GM18499 (cell line): ENCODE measurements at regions not wholly inside any gene's neighbourhood (a gene's known extent, or its start where the extent isn't known, plus 50 kb on each side); places are given as distances from the start of the nearest gene placed in this dataset.

ENCODE experiments used
- ATAC-seq: cut with Tn5 transposase; IDR thresholded peaks from one replicate; pipeline ENCODE4 v1.9.1; 2021; ENCODE audit warnings: moderate number of reproducible peaks; ENCODE audit not compliant: insufficient read depth, unreplicated experiment

DNA sequence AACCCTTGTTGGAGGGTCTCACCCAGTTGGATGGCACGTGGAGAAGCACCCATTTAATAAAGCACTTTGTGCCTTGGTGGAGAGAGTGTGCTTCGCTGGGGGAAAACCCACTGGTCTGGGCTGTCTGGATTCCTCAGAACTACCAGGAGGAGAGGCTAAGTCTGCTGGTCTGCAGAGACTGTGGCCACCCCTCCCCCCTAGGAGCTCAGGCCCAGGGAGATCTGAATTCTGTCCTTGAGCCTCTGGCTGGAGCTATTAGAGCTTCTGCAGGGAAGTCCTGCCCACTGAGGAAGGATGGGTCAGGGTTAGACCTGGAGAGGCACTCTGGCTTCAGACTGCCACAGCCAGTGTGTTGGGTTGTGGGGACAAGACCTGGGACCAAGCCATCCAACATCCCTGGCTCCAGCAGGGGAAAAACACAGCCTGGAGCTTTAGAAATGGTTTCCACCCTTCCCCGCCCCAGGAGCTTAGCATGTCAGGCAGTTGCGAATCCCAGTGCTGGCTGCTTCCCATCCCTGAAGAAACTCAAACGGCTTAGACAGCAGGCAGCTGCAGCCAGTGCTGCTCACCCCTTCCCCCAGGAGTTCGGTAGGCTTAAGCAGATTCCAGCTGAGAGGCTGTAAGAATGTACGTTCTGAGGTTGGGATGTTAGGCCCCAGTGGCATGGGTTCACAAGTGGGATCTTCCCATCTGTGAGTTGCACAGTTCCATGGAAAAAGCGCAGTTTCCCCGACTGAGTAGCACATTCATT is 288.3 kb downstream of the TGFB2 start:
- no peak for ATAC-seq

DNA sequence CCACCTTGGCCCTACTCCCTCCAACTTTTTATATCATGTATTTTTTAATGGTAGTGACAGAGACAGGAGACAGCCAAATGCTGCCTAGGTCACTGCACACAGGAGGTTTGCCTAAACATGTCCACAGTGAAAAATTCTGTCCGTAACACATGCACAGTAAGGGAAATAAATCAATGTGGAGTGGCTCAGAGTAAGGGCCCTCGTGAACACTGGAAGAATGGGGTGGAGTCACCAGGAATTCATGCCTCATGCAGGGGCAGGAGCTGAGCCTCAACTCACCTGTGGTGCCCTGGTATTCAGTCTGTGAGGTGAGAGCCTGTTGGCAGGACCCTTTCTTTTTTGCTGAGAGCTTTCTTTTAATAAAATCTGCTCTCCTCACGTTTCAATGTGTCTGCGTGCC is 289.1 kb downstream of the TGFB2 start:
- no peak for ATAC-seq

GRCh38 chr1:218636548-218636947 is 291.4 kb downstream of the TGFB2 start:
- no peak for ATAC-seq

- ATAC-seq: no peak
Measured at GRCh38 chr1:218640173-218640572, 295.0 kb downstream of the TGFB2 start.

DNA sequence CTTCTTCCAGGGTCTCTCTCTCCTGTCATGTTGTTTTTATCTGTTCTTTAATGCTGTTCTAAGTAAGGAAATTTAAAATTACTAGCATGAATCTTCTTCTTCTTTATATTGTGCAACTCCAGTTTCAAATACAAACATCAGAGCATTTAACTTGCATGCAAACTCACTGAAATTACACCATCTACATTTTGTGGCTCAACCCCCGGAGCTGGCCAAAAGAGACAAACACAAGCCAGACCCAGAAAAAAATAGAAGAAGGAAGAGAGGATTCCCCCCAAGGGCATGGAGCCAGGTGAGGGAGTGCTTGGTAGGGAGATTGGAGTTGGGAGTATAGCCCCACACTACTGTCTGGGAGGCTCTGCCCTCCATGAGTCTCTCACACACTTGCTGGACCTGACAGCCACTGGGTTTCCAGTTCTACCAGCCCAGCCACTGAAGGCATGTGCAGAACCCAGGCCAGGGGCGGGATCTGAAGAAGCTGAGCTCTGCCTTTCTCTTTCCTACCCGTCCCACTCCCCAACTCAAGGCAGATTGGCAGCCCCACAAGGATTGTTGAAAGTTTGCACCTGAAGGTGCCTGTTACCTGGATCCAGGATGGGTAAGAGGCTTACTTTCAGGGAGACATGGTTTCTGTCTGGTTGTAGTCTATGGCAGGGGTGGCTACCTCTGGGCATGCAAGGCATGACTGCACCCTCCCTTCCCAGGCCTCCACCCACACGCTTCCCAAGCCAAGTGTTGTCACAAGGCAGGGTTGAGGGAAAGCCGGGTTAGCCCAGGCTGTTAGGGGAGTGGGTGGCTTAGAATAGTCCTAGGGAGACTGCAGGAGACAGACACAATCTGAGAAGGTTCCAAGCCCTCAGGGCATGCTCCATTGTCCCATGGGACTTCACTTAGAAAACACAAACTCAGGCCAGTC is 297.2 kb downstream of the TGFB2 start:
- ATAC-seq: no peak

GRCh38 chr1:218643281-218643680 is 298.1 kb downstream of the TGFB2 start:
- ATAC-seq: no peak

- ATAC-seq: no peak
Measured at GRCh38 chr1:218643926-218644325, 298.8 kb downstream of the TGFB2 start.

DNA sequence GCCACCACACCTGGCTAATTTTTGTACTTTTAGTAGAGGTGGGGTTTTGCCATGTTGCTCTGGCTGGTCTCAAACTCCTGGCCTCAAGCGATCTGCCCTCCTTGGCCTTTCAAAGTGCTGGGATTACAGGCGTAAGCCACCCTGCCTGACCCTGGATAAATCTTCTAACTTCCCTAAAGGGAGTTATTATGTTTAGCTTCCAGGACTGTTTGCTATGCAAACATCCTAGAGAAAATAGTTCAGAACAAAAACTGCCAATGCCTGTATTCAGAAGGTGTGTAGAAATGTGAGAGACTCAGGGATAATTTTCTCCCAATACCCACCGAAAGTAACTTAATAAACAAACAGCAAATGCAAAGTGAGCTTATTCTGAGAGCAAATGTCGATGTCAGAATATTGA is 301.2 kb downstream of the TGFB2 start:
- ATAC-seq: no peak

DNA sequence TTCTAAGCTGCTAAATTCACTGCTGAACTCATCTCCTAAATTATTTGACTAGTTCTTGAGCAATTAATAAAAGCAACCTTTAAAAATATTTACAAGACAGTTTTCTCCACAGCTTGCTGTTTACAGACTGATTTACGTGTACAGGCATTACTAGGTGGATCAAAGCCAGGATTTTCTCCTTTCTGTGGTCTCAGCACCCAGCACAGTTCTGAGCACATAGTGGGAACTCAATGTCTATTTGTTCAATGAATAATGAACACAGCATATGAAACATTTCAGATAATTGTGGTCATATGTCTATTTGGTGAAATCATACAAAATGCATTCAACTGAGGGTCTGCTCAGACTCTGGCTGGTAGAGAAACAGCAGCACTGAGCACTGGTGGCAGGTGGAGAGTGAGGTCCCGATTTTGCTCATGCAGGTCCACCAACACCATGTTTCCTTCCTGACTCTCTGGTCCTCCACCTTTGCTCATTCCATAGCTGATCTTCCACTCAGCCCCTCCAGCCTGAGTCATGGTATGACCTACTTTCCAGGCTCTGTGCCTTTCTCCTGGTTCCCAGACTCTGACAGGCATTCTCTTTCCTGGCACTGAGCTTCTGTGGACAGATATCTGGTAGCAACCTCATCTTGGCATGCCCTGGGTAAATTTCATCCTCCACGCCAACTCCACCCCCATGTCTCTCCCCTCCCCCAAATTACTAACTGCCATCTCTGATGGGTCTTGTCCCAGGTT is 311.3 kb downstream of the TGFB2 start:
- no peak for ATAC-seq

GRCh38 chr1:218658269-218658668 is 313.1 kb downstream of the TGFB2 start:
- no peak for ATAC-seq

- ATAC-seq: no peak
Measured at GRCh38 chr1:218658899-218659298, 313.8 kb downstream of the TGFB2 start.

DNA sequence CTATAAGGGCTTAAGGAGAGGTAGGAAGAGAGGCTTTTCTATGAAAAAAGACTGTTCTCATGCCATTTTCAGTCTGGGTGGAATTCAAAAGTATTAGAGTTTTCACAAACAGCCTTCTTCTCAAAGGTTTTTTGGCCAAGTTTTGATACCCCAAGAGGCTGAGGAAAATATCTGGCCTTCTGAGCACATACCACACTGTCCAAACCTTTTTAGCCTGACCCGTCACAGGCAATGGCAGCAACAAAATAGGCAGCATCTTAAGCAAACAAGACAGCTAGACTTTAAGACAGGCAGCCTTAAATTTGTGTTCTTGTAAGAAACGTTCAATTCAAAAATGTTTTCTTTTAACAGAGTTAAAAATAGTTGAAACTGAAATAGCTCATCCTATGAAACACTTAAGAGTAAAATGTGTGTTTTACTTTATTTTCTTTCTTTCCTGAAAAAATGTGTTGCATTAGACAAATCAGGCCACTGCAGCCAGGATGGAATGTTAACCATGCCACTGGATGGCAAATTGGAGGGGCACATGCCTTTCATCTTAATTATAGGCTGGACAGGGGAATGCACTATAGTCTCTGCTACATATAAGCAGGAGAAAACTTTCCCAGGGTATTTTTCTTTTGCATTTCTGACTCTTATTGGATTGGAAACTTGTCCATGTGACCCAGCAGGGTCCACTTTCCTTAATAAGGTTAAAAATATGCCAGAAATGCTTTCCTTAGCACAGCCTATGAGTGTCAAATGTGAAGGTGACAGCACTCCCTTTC is 315.0 kb downstream of the TGFB2 start:
- no peak for ATAC-seq

- no peak for ATAC-seq
Measured at GRCh38 chr1:218660678-218661053, 315.5 kb downstream of the TGFB2 start.

DNA sequence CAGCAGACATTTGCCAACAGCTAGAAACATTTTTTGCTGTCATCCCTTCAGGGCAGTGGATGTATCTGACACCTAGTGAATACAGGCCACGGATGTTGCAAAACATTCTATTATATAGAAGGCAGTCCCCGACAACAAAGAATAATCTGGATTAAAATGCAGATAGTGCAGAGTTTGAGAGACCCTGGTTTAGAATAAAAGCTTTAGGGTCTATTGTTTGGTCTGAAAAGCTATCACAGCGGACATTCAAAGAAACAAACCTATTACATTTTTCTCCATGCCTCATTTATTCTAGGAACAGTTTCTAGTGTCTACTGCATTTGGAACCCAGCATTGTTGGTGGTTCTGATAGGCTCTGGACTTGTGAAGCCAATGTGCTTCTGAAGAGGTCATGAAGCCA is 316.3 kb downstream of the TGFB2 start:
- ATAC-seq: no peak

GRCh38 chr1:218664385-218665170 is 319.4 kb downstream of the TGFB2 start:
- ATAC-seq: no peak

DNA sequence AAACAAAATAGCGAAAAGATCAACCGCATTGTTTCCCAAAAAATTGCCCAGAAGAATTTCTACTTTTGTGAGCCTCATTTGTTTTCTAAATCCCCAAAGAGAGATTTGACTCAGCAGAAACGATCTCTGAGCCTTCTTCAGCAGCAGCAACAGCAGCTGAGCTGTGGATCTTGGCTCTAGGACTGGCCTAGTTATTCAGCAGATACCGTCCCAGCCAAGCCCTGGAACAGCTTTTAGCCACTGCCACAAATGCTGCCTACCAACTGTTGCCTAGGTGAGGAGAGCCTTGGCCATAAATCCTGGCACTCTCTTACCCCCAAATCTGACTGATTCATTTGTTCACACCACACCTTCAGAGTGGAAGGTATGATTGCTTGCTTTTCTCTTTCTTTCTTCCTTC is 320.1 kb downstream of the TGFB2 start:
- ATAC-seq: no peak

- no peak for ATAC-seq
Measured at GRCh38 chr1:218666263-218666662, 321.1 kb downstream of the TGFB2 start.

DNA sequence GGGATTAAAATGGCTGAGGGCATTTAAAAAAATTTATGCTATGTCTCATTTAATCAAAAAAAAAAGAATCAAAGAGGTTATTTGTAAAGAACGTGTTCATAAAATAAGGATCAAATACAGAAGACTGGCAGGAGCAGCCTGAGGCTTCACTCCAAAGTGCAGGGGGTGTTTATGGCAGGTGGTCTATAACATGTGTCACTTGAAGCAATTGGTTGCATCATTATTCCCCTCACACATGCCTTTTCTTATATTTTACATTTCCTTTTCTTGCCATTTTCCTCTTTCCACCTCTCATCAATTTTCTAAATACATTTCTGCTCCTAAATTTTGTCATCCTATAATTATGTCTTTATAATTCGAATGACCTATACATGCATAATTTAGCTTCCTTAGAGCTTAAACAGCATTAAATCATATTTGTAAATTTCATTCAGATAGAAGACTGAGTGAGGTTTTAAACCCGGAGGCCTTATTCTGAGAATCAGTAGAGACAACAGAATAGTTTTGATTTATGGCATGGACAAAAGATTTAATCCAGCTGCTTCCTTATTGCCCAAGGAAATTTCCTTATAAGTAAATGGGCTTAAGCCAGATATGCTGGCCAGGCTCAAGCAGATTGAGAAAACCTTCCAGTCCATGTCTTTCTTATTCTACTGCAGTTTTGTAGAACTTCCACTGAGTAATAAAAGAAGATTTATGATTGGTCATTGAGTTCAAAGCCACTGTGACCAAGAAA is 322.8 kb downstream of the TGFB2 start:
- no peak for ATAC-seq

GRCh38 chr1:218669431-218669830 is 324.3 kb downstream of the TGFB2 start:
- no peak for ATAC-seq
